Stimulated activated CD8-positive, alpha-beta memory T cell treated with anti-CD3 and anti-CD28 coated beads, Interleukin-4, amount 100 ng/mL, for 1 hour (primary cell): ENCODE measurements at regions not wholly inside any gene's neighbourhood (a gene's known extent, or its start where the extent isn't known, plus 50 kb on each side); places are given as distances from the start of the nearest gene placed in this dataset.

ENCODE experiments used
- DNase-seq, 2 donors: peaks; one replicate each; pipeline ENCODE4 v3.0.0-alpha.2; 2020; ENCODE audit warnings: low read depth in 2 of 2, low spot score in 1 of 2

- DNase-seq = no peak
Measured at GRCh38 chr10:29857843-29858701, 201.3 kb downstream of the JCAD start.

- DNase-seq = no peak
Measured at GRCh38 chr10:29856295-29856694, 203.1 kb downstream of the JCAD start.

GRCh38 chr10:29853913-29854312 lies 205.5 kb downstream of the JCAD start:
- DNase-seq = no peak

GRCh38 chr10:29851241-29851640 lies 208.1 kb downstream of the JCAD start:
- no peak for DNase-seq

DNA sequence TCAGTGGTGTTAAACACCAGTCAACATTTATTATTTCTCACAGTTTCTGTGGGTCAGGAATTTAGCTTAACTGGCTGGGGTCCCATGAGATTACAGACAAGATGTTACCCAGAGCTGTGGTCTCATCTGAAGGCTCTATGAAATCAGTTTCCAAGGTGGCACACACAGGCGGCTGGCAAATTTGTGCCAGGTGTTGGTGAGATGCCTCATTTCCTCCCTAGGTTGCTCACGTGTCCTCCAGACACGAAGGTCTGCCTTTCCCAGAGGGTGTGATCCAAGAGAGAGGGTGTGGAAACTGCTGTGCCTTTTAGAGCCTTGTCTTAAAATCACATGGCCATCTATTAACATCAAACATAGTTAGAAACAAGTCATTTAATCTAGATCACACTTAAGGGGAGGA lies 209.0 kb downstream of the JCAD start:
- DNase-seq = no peak

DNA sequence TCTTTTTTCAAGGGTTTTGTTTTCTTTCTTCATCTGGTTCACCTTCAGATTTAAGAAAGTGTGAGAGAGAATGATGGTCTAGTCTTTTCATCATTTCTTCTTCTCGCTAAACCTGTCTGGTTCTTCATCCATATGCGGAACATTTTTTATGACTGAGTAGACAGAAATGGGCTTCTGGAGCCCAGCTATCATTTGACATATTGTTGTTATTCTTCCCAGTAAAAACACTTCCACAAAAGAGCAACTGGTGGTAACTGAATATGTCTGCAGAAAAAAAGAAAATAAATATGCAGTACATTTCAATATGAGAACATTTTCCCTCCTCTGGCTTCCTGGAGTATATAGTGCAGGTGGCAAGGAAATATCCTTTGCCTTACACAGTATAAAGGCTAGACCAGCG lies 209.5 kb downstream of the JCAD start:
- DNase-seq = no peak

DNA sequence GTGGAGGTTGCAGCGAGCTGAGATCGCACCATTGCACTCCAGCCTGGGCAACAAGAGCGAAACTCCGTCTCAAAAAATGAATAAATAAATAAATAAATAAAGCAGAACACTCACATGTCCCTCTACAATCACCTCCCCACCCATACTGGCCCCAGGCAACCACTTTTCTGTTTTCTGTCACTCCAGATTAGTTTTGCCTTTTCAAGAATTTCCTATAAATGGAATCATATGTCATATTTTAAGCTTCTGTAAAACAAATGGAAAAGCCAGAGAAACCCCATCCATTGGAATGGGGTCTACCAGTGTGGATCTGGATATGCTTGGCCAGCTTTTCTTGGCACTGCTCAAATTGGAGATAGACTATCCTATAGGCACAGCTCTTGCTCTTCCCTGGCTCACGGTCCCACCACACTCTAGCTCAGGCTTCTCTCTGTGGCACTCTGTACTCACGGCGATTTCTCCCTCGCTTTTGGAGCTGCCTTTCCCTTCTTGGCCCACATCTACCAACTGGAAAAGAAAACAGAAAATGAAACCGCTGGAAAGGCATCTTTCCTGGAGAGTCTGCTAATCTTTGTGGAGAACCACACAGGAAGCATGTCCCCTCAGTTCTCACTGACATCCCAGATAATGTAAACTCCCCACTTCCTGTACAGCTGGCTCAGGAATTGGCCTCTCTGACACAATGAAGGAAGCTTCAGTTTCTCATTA lies 210.1 kb downstream of the JCAD start:
- no peak for DNase-seq

- DNase-seq = no peak
Measured at GRCh38 chr10:29846881-29847280, 212.1 kb upstream of the SVIL start.

- no peak for DNase-seq
Measured at GRCh38 chr10:29845166-29845565, 210.4 kb upstream of the SVIL start.

DNA sequence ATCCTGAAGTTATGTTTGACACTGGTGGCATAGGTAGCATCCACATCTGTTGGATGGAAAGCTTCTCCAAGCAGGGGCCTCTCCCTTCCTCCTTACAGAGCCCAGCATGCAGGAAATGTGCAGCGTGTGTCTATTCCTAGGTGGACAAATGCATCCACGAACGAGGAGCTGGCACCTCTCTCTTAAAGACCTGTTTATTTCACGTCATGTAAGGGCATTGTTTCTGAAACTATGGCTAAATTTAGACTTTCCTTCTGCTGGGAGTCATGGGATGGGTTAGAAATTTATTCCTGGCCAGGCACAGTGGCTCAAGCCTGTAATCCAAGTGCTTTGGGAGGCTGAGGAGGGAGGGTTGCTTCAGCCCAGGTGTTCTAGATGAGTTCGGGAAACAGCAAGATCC lies 208.4 kb upstream of the SVIL start:
- DNase-seq = no peak

DNA sequence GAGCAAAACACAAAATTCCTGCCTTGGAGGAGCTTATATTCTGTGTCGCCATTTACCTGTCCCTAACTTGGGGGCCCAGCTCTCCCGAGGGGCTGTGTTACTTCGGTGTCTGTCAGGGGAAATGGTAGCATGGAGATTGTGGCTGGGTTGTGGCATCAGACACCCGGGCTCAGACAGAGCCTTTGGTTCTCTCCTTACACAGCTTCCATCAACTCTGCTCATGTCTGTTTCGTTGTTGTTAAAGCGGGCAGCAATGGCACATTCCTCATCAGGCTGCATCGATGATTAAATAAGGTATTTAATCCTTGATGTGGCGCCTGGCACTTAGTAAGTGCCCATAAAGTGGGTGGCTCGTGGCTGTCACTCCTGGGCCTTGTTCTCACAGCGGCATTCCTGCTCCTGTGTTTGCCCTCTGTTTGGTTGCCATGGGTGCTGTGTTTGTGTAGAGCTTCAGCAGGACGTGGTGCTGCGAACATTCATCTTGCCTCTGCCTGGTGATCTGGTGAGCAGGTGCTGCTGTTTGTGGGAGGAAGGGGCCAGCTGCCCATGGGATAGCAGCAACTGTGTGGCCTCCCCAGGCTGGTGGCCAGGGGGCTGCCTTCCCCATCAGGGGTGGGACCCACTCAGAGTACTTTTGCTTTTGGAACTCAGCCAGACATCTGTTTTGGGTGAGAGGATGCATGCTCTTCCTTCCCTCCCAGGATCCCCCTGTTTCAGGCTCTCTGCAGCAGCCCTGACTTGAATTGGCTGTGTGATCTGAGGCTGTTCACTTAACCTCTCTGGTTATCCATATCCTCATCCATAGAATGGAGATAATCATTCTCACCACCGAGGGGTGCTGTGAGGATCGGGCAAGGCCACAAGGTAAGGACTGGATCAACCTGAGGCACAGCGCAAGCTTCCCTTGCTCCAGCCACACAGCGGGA lies 207.2 kb upstream of the SVIL start:
- DNase-seq = no peak

GRCh38 chr10:29840516-29841276 lies 205.9 kb upstream of the SVIL start:
- DNase-seq = no peak

- no peak for DNase-seq
Measured at GRCh38 chr10:29839826-29840515, 205.2 kb upstream of the SVIL start.

DNA sequence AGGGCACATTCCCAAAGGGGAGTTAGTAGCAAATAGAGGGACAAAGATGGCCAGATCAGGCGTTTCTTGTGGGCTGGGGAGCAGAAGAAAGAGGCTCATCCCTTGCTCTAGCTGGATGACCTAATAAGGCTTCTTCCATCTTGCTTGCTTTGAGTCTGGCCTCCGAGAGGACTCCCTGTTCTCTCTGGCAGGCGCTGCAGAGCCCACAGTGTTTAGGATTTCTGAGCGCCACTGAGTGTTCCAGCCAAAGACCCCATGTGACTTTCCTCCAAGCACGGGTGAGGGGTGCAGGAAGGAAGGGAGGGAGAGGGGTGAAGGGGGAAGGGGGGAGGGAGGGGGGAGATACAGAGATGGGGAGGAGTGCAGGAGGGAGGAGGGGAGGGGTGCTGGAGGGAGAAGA lies 203.8 kb upstream of the SVIL start:
- DNase-seq = no peak

- no peak for DNase-seq
Measured at GRCh38 chr10:29837586-29837985, 202.8 kb upstream of the SVIL start.

- no peak for DNase-seq
Measured at GRCh38 chr10:29836396-29836795, 201.6 kb upstream of the SVIL start.

DNA sequence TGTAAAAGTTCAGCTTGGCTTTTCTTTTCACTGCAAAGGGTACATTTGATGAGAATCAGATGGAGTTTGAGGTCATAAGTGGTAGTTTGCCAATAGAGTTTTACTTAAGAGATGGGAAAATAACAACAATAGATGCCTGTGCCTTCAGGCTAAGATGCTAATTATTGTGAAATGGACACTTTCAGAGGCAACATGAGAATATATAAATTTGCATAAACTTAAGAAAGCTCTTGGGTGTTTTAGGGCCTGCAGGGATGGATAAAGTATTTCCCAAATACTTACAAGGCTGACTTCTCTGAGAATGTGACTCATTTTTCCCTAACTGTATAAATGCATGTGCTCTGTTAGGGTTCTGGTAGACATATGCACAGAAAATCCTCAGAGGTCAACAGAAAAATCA lies 200.3 kb upstream of the SVIL start:
- no peak for DNase-seq

GRCh38 chr10:29830531-29831512 lies 196.1 kb upstream of the SVIL start:
- DNase-seq = no peak

GRCh38 chr10:29829776-29830175 lies 195.0 kb upstream of the SVIL start:
- no peak for DNase-seq
